ENCODE measurements at regions not wholly inside any gene's neighbourhood (a gene's known extent, or its start where the extent isn't known, plus 50 kb on each side); places are given as distances from the start of the nearest gene placed in this dataset.
"Not testable (repeated sequence)": the region's sequence is repeated elsewhere in the genome, so short reads cannot be mapped to it uniquely, and the experiment has no call there.

- H3K27me3 ChIP-seq (ENCODE audit: insufficient read depth, low read length, poor library complexity, severe bottlenecking): no peaks in the 10 kb centered on the region
- H3K9me3 ChIP-seq (ENCODE audit: insufficient read depth, low read depth, low read length): no peaks in the 10 kb centered on the region
- no peaks in the 10 kb centered on the region for H3K9me2 ChIP-seq (replicated peaks; ENCODE audit: low read depth, low read length)
- no peaks in the 10 kb centered on the region for H4K20me1 ChIP-seq (ENCODE audit: insufficient read depth, low read length, poor library complexity, severe bottlenecking)
- no peak overlapping the region for H3K9ac ChIP-seq (ENCODE audit: low read depth, low read length, poor library complexity, severe bottlenecking)
- H3F3A ChIP-seq (ENCODE audit: low read depth): no peaks in the 10 kb centered on the region
- H3K4me3 ChIP-seq (ENCODE audit: low read length, poor library complexity, severe bottlenecking): no peak overlapping the region
- no peaks in the 10 kb centered on the region for H3K79me2 ChIP-seq (ENCODE audit: insufficient read depth, low read length)
- no peak overlapping the region for H2AFZ ChIP-seq (ENCODE audit: low read length)
- H3K36me3 ChIP-seq (ENCODE audit: insufficient read depth, low read length): no peaks in the 10 kb centered on the region
- TF ChIP-seq CTCF (conservative IDR thresholded peaks at IDR 0.05; ENCODE audit: low read length) (no peak), EZH2phosphoT487 (IDR thresholded peaks at IDR 0.05; ENCODE audit: borderline replicate concordance) (no peak)
- no peaks in the 10 kb centered on the region for H3K4me1 ChIP-seq (ENCODE audit: insufficient read depth, low read length, poor library complexity, severe bottlenecking)
- H3K4me2 ChIP-seq (ENCODE audit: low read depth, low read length, poor library complexity, severe bottlenecking): no peak overlapping the region
Measured at GRCh38 chr19:14328406-14328805, 52.8 kb upstream of the ADGRE5 start.

GRCh38 chr19:14327061-14327460 is 54.2 kb upstream of the ADGRE5 start:
- H3K9ac ChIP-seq (ENCODE audit: low read depth, low read length, poor library complexity, severe bottlenecking); H3K4me1 ChIP-seq (ENCODE audit: insufficient read depth, low read length, poor library complexity, severe bottlenecking); H3K36me3 ChIP-seq (ENCODE audit: insufficient read depth, low read length); H3K9me3 ChIP-seq (ENCODE audit: insufficient read depth, low read depth, low read length); H3K79me2 ChIP-seq (ENCODE audit: insufficient read depth, low read length); H3F3A ChIP-seq (ENCODE audit: low read depth); H3K9me2 ChIP-seq (replicated peaks; ENCODE audit: low read depth, low read length); H3K4me2 ChIP-seq (ENCODE audit: low read depth, low read length, poor library complexity, severe bottlenecking); H4K20me1 ChIP-seq (ENCODE audit: insufficient read depth, low read length, poor library complexity, severe bottlenecking); H3K4me3 ChIP-seq (ENCODE audit: low read length, poor library complexity, severe bottlenecking); H3K27me3 ChIP-seq (ENCODE audit: insufficient read depth, low read length, poor library complexity, severe bottlenecking); H2AFZ ChIP-seq (ENCODE audit: low read length): not testable (repeated sequence)

GRCh38 chr19:14325863-14326262 is 55.4 kb upstream of the ADGRE5 start:
- Histone ChIP-seq H3F3A (ENCODE audit: low read depth) (no peaks in the 10 kb centered on the region), H3K36me3 (ENCODE audit: insufficient read depth, low read length) (no peaks in the 10 kb centered on the region), H3K4me2 (ENCODE audit: low read depth, low read length, poor library complexity, severe bottlenecking) (no peak overlapping the region), H3K9ac (ENCODE audit: low read depth, low read length, poor library complexity, severe bottlenecking) (no peak overlapping the region), H3K9me2 (replicated peaks; ENCODE audit: low read depth, low read length) (no peaks in the 10 kb centered on the region), H4K20me1 (ENCODE audit: insufficient read depth, low read length, poor library complexity, severe bottlenecking) (no peaks in the 10 kb centered on the region), H3K4me3 (ENCODE audit: low read length, poor library complexity, severe bottlenecking) (no peak overlapping the region), H2AFZ (ENCODE audit: low read length) (no peak overlapping the region), H3K4me1 (ENCODE audit: insufficient read depth, low read length, poor library complexity, severe bottlenecking) (no peaks in the 10 kb centered on the region), H3K9me3 (ENCODE audit: insufficient read depth, low read depth, low read length) (no peaks in the 10 kb centered on the region), H3K79me2 (ENCODE audit: insufficient read depth, low read length) (no peaks in the 10 kb centered on the region), H3K27me3 (ENCODE audit: insufficient read depth, low read length, poor library complexity, severe bottlenecking) (no peaks in the 10 kb centered on the region)
- TF ChIP-seq CTCF (conservative IDR thresholded peaks at IDR 0.05; ENCODE audit: low read length): no peak
- TF ChIP-seq EZH2phosphoT487 (IDR thresholded peaks at IDR 0.05; ENCODE audit: borderline replicate concordance): no peak

GRCh38 chr19:14325134-14325533 is 56.1 kb upstream of the ADGRE5 start:
- Histone ChIP-seq H3K27me3 (ENCODE audit: insufficient read depth, low read length, poor library complexity, severe bottlenecking) (no peaks in the 10 kb centered on the region), H3K79me2 (ENCODE audit: insufficient read depth, low read length) (no peaks in the 10 kb centered on the region), H2AFZ (ENCODE audit: low read length) (no peak overlapping the region), H3K9me3 (ENCODE audit: insufficient read depth, low read depth, low read length) (no peaks in the 10 kb centered on the region), H3K4me3 (ENCODE audit: low read length, poor library complexity, severe bottlenecking) (no peak overlapping the region), H3F3A (ENCODE audit: low read depth) (no peaks in the 10 kb centered on the region), H3K9ac (ENCODE audit: low read depth, low read length, poor library complexity, severe bottlenecking) (no peak overlapping the region), H3K36me3 (ENCODE audit: insufficient read depth, low read length) (no peaks in the 10 kb centered on the region), H3K4me1 (ENCODE audit: insufficient read depth, low read length, poor library complexity, severe bottlenecking) (no peaks in the 10 kb centered on the region), H3K9me2 (replicated peaks; ENCODE audit: low read depth, low read length) (no peaks in the 10 kb centered on the region), H3K4me2 (ENCODE audit: low read depth, low read length, poor library complexity, severe bottlenecking) (no peak overlapping the region), H4K20me1 (ENCODE audit: insufficient read depth, low read length, poor library complexity, severe bottlenecking) (no peaks in the 10 kb centered on the region)
- TF ChIP-seq CTCF (conservative IDR thresholded peaks at IDR 0.05; ENCODE audit: low read length) (no peak), EZH2phosphoT487 (IDR thresholded peaks at IDR 0.05; ENCODE audit: borderline replicate concordance) (no peak)
